ENCODE measurements at regions not wholly inside any gene's neighbourhood (a gene's known extent, or its start where the extent isn't known, plus 50 kb on each side); places are given as distances from the start of the nearest gene placed in this dataset.

- DNase-seq = no peak
Measured at GRCh38 chr4:13316354-13316753, 167.8 kb downstream of the RAB28 start.

GRCh38 chr4:13313856-13314255, 170.3 kb downstream of the RAB28 start:
- DNase-seq = no peak

GRCh38 chr4:13312264-13312663, 171.9 kb downstream of the RAB28 start:
- DNase-seq = no peak

- DNase-seq = no peak
Measured at GRCh38 chr4:13309751-13310150, 174.4 kb downstream of the RAB28 start.

GRCh38 chr4:13306356-13306755, 177.8 kb downstream of the RAB28 start:
- DNase-seq = no peak

- no peak for DNase-seq
Measured at GRCh38 chr4:13302876-13303275, 181.3 kb downstream of the RAB28 start.

- DNase-seq = no peak
Measured at GRCh38 chr4:13299343-13299742, 184.8 kb downstream of the RAB28 start.

GRCh38 chr4:13298655-13299054, 185.5 kb downstream of the RAB28 start:
- no peak for DNase-seq

GRCh38 chr4:13296986-13297385, 187.2 kb downstream of the RAB28 start:
- no peak for DNase-seq

- DNase-seq = no peak
Measured at GRCh38 chr4:13294961-13295605, 189.1 kb downstream of the RAB28 start.

GRCh38 chr4:13292372-13292771, 191.8 kb downstream of the RAB28 start:
- no peak for DNase-seq

- DNase-seq = no peak
Measured at GRCh38 chr4:13289391-13289790, 194.7 kb downstream of the RAB28 start.

GRCh38 chr4:13285336-13285735, 198.8 kb downstream of the RAB28 start:
- no peak for DNase-seq

- DNase-seq = no peak
Measured at GRCh38 chr4:13284932-13285331, 199.2 kb downstream of the RAB28 start.

GRCh38 chr4:13276357-13276756, 207.8 kb downstream of the RAB28 start:
- DNase-seq = no peak

- no peak for DNase-seq
Measured at GRCh38 chr4:13268703-13269102, 215.4 kb downstream of the RAB28 start.

GRCh38 chr4:13268165-13268564, 216.0 kb downstream of the RAB28 start:
- DNase-seq = no peak

- DNase-seq = no peak
Measured at GRCh38 chr4:13267091-13267490, 217.0 kb downstream of the RAB28 start.

- DNase-seq = no peak
Measured at GRCh38 chr4:13266687-13267086, 217.5 kb downstream of the RAB28 start.

- no peak for DNase-seq
Measured at GRCh38 chr4:13263967-13264525, 220.1 kb downstream of the RAB28 start.

- DNase-seq = no peak
Measured at GRCh38 chr4:13262816-13263215, 221.3 kb downstream of the RAB28 start.

GRCh38 chr4:13261486-13262257, 222.5 kb downstream of the RAB28 start:
- no peak for DNase-seq

- DNase-seq = no peak
Measured at GRCh38 chr4:13260513-13260912, 223.6 kb downstream of the RAB28 start.

GRCh38 chr4:13250263-13250662, 233.9 kb downstream of the RAB28 start:
- DNase-seq = no peak
